IMR-90 (cell line): ENCODE measurements at regions not wholly inside any gene's neighbourhood (a gene's known extent, or its start where the extent isn't known, plus 50 kb on each side); places are given as distances from the start of the nearest gene placed in this dataset.

Experiments used
- CTCF ChIP-seq: conservative IDR thresholded peaks from 2 replicates; pipeline ENCODE4 v1.5.1; 2012; ENCODE audit warnings: mild to moderate bottlenecking, low read depth, low read length, improper control_type of control experiment
- RCOR1 ChIP-seq: IDR thresholded peaks from 2 replicates; pipeline ENCODE4 v1.6.1; 2012; ENCODE audit warnings: mild to moderate bottlenecking, low read length, improper control_type of control experiment; ENCODE audit not compliant: insufficient replicate concordance

GRCh38 chr6:102961902-102962301 is 1568.4 kb downstream of the GRIK2 start:
- no peak for TF ChIP-seq CTCF
- TF ChIP-seq RCOR1: no peak
